Lower leg skin (tissue), 3 donors: ENCODE measurements at regions not wholly inside any gene's neighbourhood (a gene's known extent, or its start where the extent isn't known, plus 50 kb on each side); places are given as distances from the start of the nearest gene placed in this dataset.

ENCODE experiments used
- CTCF ChIP-seq, 3 donors: fragments of 450-650 bp; IDR thresholded peaks; one replicate each; pipeline ENCODE4 v1.5.1; 2016; ENCODE audit warnings: antibody characterized with exemption in 3 of 3, mild to moderate bottlenecking in 3 of 3, moderate library complexity in 2 of 3
- POLR2A ChIP-seq, 2 donors: fragments of 450-650 bp; IDR thresholded peaks; one replicate each; pipeline ENCODE4 v1.6.1; 2016 to 2017; ENCODE audit warnings: antibody characterized with exemption in 2 of 2, mild to moderate bottlenecking in 1 of 2, moderate library complexity in 1 of 2

DNA sequence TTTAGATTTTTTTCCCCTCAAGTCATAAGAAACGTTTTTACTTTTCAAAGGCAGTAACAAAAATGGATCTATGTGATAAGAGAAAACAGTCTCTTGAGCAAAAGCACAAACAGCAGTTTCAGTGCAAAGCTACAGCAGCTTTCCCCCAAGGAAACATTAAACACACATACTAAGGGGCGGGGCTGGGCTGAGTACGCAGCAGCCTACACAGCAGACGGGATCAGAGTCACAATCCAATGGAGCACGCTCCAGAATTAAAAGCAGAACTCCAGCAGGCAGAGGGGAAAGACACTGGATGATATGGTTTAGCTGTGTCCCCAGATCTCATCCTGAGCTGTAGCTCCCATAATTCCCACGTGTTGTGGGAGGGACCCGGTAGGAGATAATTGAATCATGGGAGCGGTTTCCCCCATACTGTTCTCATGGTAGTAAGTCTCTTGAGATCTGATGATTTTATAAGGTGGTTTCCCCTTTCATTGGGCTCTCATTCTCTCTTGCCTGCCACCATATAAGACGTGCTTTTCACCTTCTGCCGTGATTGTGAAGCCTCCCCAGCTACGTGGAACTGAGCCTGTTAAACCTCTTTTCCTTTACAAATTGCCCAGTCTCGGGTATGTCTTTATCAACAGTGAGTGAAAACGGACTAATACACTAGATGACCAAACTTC lies 116.2 kb upstream of the SLCO3A1 start:
- TF ChIP-seq CTCF (IDR thresholded peaks at IDR 0.05) = no peak
- no peak for TF ChIP-seq POLR2A (IDR thresholded peaks at IDR 0.05)
